Astrocyte of the cerebellum (primary cell): ENCODE measurements at regions not wholly inside any gene's neighbourhood (a gene's known extent, or its start where the extent isn't known, plus 50 kb on each side); places are given as distances from the start of the nearest gene placed in this dataset.

Source experiments
- DNase-seq: peaks from one replicate; pipeline ENCODE4 v3.0.0-alpha.2; 2011; ENCODE audit warnings: low read depth
- H3K4me3 ChIP-seq: 2 replicates; pipeline ENCODE4 v1.5.1; 2011; ENCODE audit warnings: mild to moderate bottlenecking, low read depth, low read length, moderate library complexity
- in situ Hi-C: cut with HindIII; loops from 2 replicates; pipeline ENCODE4 v1.10.0; 2017; ENCODE audit warnings: low sequenced_read_pairs
- TF ChIP-seq, protein P1 (sequence below): IDR thresholded peaks from 2 replicates; pipeline ENCODE4 v1.5.1; 2012; ENCODE audit warnings: low read length, low read depth, moderate library complexity, mild to moderate bottlenecking; ENCODE audit errors: missing control alignments

DNA sequence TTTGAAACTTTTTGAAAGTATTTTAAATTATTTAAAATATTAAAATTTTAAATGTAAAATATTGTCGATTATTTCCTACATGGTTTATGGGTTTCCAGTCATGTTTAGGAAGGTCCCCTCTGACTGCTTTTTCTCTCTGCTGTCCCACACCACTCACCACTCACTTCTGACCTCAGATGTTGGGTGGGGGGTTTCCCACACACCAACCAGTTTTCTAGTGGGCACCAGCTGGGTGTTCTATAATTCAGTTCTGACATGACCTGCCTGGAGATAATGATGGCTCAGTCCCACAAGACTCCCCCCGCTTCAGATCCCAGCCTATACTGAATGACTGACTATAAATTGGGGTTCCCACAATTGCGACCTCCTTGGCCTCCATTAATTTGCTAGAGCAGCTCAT is 310.4 kb downstream of the GADD45G start:
- in situ Hi-C loops, result no loop called here
- DNase-seq, result no peak

DNA sequence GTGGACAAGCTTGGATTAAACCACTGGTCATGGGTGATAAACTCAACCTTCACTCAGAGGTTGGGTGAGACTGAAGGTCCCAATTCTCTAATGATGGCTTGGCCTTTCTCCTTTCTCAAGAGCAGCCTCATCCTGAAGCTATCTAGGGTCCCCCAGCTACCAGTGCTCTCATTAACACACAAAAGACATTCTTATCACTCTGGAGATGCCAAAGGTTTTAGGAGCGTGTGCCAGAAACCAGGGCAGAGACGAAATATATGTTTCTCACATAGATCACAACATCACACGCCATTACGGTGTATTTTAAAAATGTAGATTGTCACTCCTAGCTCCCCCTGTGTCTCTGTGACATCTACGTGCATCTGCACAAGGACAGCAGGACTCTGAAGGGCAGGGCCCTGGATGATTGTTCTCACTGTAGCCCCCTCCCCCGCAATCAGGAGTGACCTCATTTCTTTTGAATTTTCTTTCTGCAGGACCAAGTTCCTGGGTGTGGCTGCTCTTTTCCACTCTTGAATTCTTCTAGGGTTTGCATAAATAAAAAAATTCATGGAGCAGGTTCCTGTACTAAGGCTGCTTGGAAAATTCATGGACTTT is 311.3 kb downstream of the GADD45G start:
- no peak for DNase-seq
- H3K4me3 ChIP-seq, result no peak overlapping the region
- TF ChIP-seq, protein P1, sequence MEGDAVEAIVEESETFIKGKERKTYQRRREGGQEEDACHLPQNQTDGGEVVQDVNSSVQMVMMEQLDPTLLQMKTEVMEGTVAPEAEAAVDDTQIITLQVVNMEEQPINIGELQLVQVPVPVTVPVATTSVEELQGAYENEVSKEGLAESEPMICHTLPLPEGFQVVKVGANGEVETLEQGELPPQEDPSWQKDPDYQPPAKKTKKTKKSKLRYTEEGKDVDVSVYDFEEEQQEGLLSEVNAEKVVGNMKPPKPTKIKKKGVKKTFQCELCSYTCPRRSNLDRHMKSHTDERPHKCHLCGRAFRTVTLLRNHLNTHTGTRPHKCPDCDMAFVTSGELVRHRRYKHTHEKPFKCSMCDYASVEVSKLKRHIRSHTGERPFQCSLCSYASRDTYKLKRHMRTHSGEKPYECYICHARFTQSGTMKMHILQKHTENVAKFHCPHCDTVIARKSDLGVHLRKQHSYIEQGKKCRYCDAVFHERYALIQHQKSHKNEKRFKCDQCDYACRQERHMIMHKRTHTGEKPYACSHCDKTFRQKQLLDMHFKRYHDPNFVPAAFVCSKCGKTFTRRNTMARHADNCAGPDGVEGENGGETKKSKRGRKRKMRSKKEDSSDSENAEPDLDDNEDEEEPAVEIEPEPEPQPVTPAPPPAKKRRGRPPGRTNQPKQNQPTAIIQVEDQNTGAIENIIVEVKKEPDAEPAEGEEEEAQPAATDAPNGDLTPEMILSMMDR, result no peak
- in situ Hi-C loops, result no loop called here

More for the DNA sequence above, 310.4 kb downstream of the GADD45G start:
- no peak overlapping the region for H3K4me3 ChIP-seq
- TF ChIP-seq, protein P1, result no peak

DNA sequence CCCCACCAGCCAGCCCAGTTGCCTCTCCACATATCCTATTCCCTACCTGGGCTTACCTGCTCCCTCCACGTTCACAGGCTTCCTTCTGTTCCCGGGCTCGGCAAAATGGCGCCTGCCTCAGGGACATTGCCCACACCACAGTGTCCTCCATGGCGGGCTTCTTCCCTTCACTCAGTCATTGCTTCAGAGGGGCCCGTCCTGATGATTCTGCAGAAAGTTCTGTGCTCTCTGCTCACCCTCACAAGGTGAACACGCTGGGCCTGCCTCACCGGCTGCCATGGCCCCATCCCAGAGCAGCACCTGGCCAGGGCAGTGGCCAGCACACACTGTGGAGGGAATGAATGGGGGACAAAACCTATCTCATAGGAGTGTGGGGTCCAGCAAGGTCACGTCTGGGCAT is 313.0 kb downstream of the GADD45G start:
- in situ Hi-C loops, result no loop called here
- DNase-seq, result no peak
- TF ChIP-seq, protein P1, result no peak

DNA sequence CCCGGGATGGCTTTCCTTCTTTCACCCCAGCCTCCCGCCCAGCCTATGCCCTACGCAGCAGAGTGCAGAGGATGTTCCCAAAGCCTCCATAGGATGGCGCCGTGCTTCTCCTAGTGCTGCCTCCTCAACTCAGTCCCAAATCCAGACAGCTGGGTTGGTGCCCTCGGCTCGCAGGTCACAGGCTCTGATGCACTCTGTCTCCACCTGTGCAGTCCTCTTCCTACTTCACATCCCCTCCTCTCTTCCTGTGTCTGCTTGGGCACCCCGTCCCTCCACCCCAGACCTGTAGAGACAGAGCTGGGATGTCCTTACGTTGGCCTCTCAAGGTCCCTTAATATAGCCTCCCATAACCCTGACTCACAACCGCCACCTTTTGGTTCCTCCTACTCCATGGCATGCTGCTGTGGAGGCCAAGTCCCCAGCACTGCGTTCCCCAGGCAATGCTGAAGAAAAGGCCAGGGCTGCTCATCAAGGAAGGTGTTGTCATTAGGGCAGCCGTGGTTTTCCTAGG is 314.4 kb downstream of the GADD45G start:
- DNase-seq, result no peak
- TF ChIP-seq, protein P1, result no peak
- in situ Hi-C loops, result no loop called here
- H3K4me3 ChIP-seq, result no peak overlapping the region

More for the DNA sequence above, 313.0 kb downstream of the GADD45G start:
- H3K4me3 ChIP-seq, result no peak overlapping the region

DNA sequence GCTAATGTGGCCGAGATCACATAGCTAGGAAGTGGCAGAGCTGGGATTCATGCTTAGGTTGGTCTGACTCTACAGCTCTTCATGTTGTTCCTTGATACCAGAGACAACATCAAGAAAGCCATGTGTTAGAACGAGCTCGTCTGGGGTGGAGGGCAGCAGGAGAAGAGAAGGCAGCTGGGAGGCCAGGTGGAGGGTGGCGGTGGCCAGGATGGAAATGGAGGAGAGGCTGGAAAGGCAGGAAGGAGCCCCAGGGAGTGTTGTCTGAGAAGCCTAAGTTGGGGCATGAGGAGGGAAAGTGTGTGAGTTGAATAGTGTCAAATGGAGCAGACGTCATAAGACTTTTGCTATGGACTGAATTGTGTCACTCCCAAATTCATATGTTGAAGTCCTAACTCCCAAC is 315.3 kb downstream of the GADD45G start:
- TF ChIP-seq, protein P1, result no peak

DNA sequence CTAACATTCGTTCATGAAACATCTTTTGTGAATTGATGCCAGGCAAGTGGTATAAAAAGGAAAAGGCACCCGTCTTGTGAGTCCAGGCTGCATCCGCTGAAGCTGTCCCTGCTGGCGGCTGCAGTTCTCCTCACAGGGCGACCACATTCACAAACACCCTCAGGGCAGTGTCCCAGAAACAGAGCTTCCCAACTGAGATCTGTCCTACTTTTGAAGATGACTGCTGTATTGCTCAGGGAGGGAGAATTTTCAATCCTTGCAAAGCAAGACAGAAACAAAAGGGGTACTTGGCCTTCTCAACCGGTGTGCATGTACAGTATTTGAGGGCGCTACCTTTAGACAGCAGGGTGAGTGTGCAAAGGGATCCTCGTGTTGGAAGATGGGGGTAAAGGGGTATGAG is 316.1 kb downstream of the GADD45G start:
- no peak for DNase-seq
- H3K4me3 ChIP-seq, result no peak overlapping the region
- TF ChIP-seq, protein P1, result no peak
- in situ Hi-C loops, result no loop called here

More for the DNA sequence above, 315.3 kb downstream of the GADD45G start:
- DNase-seq, result no peak
- no peak overlapping the region for H3K4me3 ChIP-seq
- in situ Hi-C loops, result no loop called here

DNA sequence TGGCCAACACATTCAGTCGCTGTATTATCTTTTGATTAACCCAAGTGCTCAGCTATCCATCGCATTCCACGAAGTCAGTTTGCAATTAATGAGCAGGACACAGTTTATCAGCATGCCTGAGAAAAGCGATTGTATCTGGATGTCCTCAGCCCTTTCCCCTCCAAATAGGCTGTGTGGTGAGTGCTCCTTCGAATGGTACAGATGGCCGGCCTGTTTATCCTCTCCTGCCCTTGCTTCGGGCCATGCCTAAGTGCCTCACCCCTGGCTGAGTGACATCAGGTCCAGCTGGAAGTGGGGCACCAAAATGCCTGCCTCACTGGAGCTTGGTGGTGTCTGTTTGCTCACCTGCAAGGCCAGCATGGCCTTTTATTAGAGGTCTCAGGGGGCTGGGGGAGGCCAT is 317.3 kb downstream of the GADD45G start:
- H3K4me3 ChIP-seq, result no peak overlapping the region
- no peak for DNase-seq
- in situ Hi-C loops, result no loop called here
- TF ChIP-seq, protein P1, result no peak
